HG03064 (cell line): ENCODE measurements at regions not wholly inside any gene's neighbourhood (a gene's known extent, or its start where the extent isn't known, plus 50 kb on each side); places are given as distances from the start of the nearest gene placed in this dataset.
"Not testable (repeated sequence)": the region's sequence is repeated elsewhere in the genome, so short reads cannot be mapped to it uniquely, and the experiment has no call there.

Source experiments
- ATAC-seq: cut with Tn5 transposase; IDR thresholded peaks from one replicate; pipeline ENCODE4 v1.9.1; 2021; ENCODE audit warnings: low read depth; ENCODE audit not compliant: unreplicated experiment

DNA sequence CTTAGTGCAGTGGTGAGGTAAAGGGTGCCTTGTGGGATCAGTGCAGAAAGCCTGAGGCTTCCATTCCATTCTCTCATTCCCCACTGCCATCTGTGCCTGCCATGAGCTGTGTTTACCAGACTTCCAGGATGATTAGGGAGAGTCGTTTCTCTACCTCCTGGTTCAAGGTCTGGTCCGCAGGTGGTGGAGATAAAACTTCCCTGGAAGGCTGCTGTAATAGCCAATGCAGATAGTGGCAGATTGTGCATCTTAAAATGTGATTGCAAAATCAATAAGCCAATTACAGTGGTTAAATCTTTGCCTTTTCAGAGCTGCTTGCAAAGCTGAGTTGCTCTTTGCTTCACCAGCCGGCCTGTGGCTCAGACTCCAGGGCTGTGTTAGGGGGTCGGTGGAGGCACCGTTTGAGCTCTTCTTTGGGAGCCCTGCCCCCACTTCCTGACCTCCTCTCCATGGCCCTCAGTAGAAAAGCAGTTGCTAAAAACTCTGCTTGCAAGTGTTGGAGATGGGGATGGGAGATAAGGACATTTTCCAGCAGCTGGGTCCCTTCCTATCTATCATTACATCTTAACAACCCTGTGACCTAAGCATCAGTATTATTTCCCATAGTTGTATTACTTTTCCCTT is 95.2 kb upstream of the HS6ST1 start:
- no peak for ATAC-seq

DNA sequence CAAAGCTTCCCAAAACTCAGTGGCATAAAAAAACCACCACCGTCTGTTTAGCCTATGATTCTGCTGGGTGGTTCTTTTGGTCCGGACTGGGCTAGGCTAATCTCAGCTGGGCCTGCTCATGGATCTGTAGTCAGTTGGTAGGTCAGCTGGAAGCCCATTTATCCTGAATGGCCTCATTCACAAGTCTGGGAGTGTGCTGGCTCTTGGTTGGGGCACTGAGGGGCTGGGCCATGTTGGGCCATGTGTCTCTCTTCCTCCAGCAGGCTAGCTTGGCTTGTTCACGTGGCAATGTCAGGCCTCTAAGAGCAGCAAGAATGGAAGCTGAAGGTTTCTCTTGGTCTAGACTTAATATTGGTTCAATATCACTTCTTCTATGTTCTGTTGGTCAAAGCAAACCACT is 95.7 kb upstream of the HS6ST1 start:
- no peak for ATAC-seq

DNA sequence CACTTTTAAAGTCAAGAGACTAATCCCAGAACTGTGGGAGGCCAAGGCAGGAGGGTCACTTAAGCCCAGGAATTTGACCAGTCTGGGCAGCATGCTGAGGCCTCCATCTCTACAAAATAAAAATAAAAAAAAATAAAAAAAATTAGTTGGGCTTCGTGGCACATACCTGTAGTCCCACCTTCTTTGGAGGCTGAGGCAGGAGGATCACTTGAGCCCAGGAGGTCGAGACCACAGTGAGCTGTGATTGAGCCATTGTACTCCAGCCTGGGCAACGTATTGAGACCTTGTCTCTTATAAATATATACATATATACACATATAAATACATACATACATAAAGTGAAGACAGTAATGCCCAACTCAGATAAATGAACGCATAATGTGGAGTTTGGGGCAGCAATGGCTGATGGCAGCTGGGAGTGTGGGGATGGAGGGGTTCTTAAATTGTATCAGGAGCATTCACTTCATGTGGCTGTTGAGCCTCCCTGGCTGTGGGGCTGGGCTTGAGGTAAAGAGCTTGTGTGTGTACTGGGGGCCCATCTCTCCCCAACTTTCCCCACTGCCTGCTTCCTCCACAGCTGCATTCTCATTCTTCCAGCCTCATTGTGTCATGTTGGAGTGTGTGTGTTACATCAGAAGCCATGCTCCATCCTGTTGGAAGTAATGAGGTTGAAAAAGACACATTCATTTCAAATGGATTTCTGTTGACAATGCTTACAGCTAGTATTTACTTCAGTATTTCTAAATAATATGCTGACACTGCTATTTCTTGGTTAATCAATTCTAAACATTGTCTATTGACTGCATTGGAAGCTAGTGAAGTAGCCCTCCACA is 96.5 kb upstream of the HS6ST1 start:
- ATAC-seq = no peak

GRCh38 chr2:128415779-128416061 is 97.1 kb upstream of the HS6ST1 start:
- ATAC-seq = no peak

- ATAC-seq = no peak
Measured at GRCh38 chr2:128416109-128416785, 97.6 kb upstream of the HS6ST1 start.

- no peak for ATAC-seq
Measured at GRCh38 chr2:128416806-128417205, 98.1 kb upstream of the HS6ST1 start.

DNA sequence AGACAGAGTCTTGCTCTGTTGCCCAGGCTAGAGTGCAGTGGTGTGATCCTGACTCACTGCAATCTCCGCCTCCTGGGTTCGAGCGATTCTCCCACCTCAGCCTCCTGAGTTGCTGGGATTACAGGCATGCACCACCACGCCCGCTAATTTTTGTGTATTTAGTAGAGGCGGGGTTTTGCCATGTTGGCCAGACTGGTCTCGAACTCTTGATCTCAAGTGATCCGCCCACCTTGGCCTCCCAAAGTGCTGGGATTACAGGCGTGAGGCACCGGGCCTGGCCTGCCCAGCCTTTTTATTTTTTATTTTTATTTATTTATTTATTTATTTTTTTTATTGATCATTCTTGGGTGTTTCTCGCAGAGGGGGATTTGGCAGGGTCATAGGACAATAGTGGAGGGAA is 98.6 kb upstream of the HS6ST1 start:
- not testable (repeated sequence) for ATAC-seq

- ATAC-seq = no peak
Measured at GRCh38 chr2:128420131-128420530, 101.5 kb upstream of the HS6ST1 start.

- ATAC-seq = no peak
Measured at GRCh38 chr2:128420776-128421175, 102.1 kb upstream of the HS6ST1 start.

GRCh38 chr2:128421286-128421685 is 102.6 kb upstream of the HS6ST1 start:
- ATAC-seq = no peak

- ATAC-seq = no peak
Measured at GRCh38 chr2:128421861-128422311, 103.2 kb upstream of the HS6ST1 start.

- ATAC-seq = no peak
Measured at GRCh38 chr2:128422571-128422970, 103.9 kb upstream of the HS6ST1 start.

DNA sequence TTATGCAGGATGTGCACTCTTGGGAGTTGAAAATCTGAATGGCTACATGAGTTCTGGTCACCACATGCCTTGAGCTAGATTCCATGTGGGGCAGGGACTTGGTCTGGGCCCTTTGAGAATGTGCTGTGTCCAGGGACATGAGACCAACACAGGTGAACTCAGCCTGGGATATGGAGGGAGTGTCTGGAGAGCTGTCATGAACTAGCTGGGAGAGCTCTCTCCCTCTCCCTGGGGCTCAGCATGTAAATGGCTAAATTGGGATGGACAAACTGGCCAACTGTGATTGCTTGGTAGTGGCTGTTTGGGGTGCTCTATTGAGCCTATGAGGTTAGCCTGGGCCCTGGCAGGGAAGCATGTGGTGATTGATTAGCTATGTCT is 105.1 kb upstream of the HS6ST1 start:
- ATAC-seq = no peak

DNA sequence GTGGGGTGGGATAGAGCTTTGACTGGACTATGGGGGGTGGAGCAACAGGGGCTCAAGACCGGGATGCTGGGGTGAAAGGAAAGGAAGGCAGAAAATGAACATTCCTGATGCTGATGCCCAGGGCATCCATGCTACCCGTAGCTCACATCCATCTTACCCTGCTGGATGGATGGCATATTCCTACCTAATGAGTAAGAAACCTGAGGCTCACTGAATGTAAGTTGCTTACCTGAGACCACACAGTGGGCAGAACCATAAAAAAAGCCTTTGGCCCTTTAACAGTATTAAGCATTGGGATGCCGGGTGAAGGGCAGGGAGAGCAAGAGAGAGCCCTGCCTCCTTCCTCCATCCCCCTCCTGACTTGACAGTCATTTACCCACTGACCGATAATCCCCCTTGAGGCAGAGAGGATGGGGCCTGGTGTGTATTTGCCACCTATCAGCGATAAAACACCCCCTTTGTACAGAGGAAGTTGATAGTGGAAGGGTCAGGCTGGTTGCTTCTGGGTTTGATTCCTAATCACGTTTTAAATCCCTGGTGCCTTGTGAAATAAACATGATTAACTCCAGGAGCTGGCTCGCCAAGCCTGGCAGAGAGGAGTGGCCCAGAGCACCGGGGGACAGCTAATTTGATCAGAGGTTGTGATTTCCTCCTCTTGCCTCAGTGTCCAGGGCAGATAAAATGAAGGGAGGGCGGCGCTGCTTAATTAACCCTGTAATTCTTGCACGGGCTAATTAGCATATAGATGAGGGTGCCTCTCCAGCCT is 105.9 kb upstream of the HS6ST1 start:
- no peak for ATAC-seq

DNA sequence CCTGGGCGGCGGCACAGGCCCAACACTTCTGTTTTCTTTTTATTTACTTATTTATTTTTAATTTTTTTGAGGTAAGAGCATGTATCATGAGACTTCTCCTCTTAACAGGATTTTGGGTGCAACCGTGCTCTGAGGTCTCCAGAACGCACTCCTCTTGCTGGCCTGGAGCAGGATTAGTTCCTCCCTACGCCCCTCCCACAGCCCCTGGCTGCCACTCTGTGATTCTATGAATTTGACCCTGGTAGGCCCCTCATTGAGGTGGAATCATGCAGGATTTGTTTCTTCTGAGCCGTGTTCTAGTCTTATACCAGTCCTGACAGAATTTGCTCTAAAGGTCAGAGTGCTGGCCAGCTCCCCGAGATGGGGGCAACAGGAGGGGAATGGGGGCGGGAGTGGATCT is 106.5 kb upstream of the HS6ST1 start:
- ATAC-seq = no peak

- no peak for ATAC-seq
Measured at GRCh38 chr2:128425731-128426620, 107.3 kb upstream of the HS6ST1 start.

DNA sequence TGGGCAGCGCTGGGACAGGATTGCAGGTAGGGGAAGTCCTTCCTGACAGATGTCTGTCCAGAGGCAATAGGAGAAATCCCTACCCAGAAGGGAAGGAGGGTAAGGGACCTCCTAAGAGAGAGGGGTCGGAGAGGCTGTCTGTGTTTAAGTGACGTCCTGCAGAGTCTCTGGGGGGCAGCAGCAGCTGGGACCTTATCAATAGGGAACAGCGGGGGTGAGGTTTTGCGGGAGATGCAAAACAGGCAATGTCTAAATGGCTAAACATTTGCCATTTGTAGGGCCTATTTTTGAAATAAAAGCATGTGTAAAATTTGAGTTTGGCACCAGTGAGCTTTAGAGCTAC is 108.7 kb upstream of the HS6ST1 start:
- no peak for ATAC-seq

GRCh38 chr2:128428415-128428814 is 109.7 kb upstream of the HS6ST1 start:
- no peak for ATAC-seq

DNA sequence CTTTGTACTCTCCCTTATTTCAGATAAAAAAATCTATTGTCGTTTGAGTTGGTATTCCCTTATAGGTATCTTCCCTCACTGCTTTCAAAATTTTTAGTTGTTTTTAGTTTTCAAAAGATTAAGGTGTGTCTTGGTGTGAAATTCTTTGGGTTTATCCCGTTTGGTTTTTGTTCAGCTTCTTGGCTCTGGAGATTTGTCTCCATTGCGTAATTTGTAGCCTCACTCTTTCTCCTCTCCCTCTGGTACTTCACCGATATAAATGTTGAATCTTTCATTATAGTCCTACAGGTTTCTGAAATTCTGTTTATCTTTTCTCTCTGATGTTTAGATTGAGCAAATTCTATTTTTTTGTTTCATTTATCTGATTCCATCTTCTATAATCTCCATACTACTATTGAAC is 113.8 kb upstream of the HS6ST1 start:
- no peak for ATAC-seq

GRCh38 chr2:128433911-128434550 is 115.4 kb upstream of the HS6ST1 start:
- ATAC-seq = no peak
